OCI-M1 (cell line): ENCODE measurements at regions not wholly inside any gene's neighbourhood (a gene's known extent, or its start where the extent isn't known, plus 50 kb on each side); places are given as distances from the start of the nearest gene placed in this dataset.
"Not testable (repeated sequence)": the region's sequence is repeated elsewhere in the genome, so short reads cannot be mapped to it uniquely, and the experiment has no call there.

ENCODE experiments used
- DNase-seq: peaks from one replicate; lab custom pipeline; 2025; lab: John Stamatoyannopoulos, UW

- not testable (repeated sequence) for DNase-seq
These were observed 549.4 kb downstream of the KIF20B start for GRCh38 chr10:90250784-90251183.

GRCh38 chr10:90269699-90270098, 568.3 kb downstream of the KIF20B start:
- DNase-seq: no peak

GRCh38 chr10:90274721-90275468, 573.5 kb downstream of the KIF20B start:
- peak; percentile 76 for DNase-seq

- no peak for DNase-seq
These were observed 575.6 kb downstream of the KIF20B start for GRCh38 chr10:90276894-90277475.

DNA sequence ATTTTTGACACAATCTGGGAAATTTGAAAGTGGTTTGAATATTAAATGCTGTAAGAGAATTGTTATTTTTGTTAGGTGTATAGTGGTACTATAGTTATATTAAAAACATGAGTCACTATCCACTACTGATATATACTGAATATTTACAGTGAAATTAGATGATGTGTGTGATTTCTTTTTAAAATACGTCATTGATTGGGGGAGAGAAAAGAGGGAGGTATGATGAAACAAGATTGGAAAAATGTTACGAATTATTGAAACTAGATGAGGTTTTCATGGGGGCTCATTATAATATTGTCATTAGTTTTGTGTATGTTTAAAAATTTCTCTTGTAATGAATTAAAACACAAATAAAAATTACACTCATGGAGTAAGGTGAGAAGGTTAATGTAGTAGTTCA, 571.4 kb downstream of the HTR7 start:
- no peak for DNase-seq

- DNase-seq: no peak
These were observed 570.9 kb downstream of the HTR7 start for GRCh38 chr10:90286941-90287340.

DNA sequence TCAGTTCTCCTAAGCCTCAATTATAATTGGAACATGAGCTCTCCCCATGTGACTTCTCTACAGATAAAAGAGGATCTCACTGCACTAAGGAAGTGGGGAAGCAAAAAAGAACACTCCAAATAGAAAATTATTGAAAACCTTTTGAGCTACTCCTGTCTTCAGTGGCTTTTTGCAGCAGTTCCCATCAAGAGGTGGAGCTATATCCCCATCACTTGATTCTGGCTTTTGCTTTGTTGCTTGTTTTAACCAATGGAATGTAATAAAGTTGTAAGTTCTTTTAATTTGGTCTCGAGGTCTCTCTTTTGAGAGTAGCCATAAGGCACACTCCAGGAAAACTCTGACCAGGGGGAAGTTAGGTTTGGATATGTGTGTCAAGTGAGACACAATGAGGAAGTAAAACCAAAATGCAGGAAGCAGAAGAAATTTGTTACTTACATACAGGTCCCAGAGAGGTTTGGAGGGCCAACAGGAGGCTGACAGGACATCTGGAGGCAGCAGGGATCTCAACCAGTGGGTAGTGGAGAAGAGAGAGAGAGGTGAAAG, 569.4 kb downstream of the HTR7 start:
- DNase-seq: peak; percentile 76

GRCh38 chr10:90289037-90289436, 568.8 kb downstream of the HTR7 start:
- peak; percentile 57 for DNase-seq

DNA sequence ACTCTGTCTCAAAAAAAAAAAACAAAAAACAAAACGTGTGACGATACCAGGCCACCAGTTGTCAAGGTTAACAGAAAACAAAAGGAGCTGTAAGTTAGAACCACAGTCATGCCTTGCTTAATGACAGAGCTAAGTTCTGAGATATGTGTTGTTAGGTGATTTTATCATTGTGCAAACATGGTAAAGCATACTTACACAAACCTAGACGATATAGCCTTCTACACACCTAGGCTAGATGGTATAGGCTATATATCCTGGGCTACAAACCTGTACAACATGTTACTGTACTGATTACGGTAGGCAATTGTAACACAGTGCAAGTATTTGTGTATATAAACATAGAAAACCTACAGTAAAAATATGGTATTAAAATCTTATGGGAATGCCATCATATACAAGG, 564.2 kb downstream of the HTR7 start:
- DNase-seq: no peak

DNA sequence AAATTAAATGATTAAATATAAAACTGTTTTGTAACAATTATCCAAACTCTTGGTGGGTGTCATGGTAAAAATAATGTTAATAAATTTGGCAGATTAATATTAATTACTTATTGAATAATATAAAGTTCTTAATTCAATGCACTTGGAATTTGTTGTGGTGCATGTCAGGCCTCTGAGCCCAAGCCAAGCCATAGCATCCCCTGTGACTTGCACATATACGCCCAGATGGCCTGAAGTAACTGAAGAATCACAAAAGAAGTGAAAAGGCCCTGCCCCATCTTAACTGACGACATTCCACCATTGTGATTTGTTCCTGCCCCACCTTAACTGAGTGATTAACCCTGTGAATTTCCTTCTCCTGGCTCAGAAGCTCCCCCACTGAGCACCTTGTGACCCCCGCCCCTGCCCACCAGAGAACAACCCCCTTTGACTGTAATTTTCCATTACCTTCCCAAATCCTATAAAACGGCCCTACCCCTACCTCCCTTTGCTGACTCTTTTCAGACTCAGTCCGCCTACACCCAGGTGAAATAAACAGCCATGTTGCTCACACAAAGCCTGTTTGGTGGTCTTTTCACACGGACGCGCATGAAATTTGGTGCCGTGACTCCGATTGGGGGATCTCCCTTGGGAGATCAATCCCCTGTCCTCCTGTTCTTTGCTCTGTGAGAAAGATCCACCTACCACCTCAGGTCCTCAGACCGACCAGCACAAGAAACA, 562.9 kb downstream of the HTR7 start:
- not testable (repeated sequence) for DNase-seq

- peak; percentile 82 for DNase-seq
These were observed 555.8 kb downstream of the HTR7 start for GRCh38 chr10:90302031-90302430.

DNA sequence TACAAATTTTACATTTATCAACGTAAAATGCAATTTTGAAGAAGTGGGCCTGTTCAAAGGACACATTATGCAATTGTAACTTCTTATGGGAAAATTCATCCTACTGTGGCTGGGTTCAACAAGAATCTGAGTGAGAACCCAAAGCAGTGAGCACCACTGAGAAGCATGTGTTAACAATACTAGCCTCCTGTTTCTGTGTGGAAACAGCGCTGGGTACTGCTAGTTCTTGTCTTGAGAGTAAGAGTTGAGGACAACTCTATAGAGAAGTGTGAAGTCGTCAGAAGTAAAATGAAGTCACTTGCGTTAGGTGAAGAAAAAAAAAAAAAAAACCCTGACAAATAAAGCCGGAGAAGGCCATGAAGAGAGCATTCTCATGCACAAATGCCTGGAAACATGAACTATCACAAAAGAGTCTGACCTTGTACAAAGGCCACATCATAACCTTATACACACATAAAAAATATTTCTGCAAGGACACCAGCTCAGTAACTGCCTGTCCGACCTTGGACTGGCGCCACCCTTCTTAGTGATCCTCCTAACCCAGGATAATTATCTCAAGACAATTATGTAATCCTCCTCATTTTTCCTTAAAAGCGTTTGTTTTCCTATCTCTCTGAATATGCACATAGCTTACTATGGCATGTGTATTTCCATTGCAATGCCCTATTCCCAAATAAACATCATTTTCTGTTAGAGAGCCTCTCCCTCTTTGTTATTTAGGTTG, 554.9 kb downstream of the HTR7 start:
- DNase-seq: no peak

- DNase-seq: peak; percentile 43
These were observed 553.3 kb downstream of the HTR7 start for GRCh38 chr10:90304533-90304932.

DNA sequence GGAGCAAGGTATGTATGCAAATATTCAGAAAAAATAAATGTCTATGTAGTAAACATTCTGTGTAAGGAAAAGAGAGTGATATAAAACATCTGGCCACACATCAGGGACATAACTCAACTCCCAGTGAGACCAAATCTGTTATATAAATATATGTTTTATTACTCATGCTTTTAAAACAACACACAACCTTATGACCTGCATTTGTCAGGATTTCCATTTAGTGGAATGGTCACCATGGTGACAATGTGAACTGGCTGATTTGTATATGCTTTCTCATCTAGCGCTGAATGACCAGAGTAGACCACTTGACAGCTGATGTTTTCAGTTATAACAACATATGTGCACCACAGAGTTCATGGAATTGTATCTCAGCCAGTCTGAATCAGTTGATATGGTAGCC, 551.7 kb downstream of the HTR7 start:
- DNase-seq: no peak

DNA sequence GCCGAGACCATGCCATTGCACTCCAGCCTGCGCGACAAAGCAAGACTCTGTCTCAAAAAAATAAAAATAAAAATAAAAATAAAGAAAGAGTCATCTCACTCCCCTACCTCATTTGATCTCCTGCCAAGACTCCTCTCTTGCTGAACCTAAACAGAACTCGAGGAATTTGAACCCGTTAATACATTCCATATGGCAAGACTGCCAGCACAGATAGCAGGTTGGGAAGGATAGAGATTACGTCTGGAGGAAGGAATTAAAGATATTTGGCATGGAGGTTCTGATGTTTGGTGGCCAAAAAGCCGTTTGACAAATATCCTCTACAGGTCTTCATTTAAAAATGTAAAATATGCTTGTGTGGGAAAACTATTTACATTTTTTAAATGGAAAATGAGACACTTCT, 549.6 kb downstream of the HTR7 start:
- no peak for DNase-seq

DNA sequence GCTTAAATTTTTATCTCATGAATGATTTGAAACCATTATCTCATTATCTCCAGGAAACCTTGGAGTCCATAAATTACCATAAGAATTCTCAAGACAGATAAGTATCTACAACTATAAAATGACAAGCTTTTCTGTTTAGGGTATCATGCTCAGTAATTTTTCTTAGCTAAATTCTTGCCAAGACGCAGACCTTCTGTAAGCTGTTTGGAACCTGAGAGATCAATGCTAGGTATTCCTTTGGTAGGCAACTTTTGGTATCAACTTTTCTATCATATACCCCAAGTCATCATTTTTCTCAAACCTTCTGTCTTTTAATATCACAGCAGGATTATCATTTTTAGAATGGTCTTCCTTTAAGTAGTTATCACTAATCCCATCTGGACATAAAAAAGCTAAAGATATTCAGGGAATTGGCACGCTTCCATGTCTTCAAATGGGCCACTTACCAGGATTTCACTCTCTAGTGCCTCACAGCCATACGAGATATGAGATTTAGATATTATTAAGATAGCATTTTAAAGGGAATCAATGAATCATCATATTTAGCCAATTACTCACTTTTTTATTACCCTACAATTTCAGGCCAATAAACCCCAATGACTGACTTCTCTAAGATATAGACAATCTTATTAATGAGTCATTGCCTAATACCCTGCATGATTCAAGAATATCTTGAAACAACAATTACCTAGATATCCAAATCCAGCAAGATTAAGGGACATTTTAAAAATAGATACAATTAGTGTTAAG, 544.1 kb downstream of the HTR7 start:
- no peak for DNase-seq

GRCh38 chr10:90314718-90315117, 543.1 kb downstream of the HTR7 start:
- no peak for DNase-seq

DNA sequence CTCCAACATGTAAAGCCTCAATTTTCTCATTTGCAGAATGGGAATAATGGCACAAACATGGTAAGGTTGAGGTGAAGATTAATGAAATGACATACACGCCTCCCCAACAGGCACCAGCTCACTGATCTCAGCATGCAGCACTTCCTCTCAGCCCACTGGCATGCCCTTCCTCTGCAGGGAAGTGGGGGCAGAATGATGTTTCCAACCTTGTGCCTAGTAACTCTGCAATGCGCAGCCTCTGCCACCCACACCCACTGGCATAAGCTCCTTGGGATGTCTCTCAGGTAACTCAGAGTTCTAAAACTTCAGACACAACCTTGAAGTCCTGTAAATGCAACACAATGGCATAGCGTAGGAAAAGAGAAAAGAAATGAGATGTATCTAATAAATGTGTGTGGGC, 540.7 kb downstream of the HTR7 start:
- DNase-seq: no peak

- DNase-seq: peak; percentile 70
These were observed 539.2 kb downstream of the HTR7 start for GRCh38 chr10:90318659-90319058.

GRCh38 chr10:90319188-90319914, 538.5 kb downstream of the HTR7 start:
- peak; percentile 50 for DNase-seq
